Testis (tissue), 2 donors: ENCODE measurements at regions not wholly inside any gene's neighbourhood (a gene's known extent, or its start where the extent isn't known, plus 50 kb on each side); places are given as distances from the start of the nearest gene placed in this dataset.
"Not testable (repeated sequence)": the region's sequence is repeated elsewhere in the genome, so short reads cannot be mapped to it uniquely, and the experiment has no call there.

ENCODE experiments used
- POLR2A ChIP-seq: fragments of 450-650 bp; IDR thresholded peaks from one replicate; pipeline ENCODE4 v1.6.1; 2017; ENCODE audit warnings: antibody characterized with exemption, mild to moderate bottlenecking, moderate library complexity
- TF ChIP-seq, protein P1 (sequence below), 3 experiments: fragments of 450-650 bp in 2 of 3; fragments of 200-600 bp in 1 of 3; sonication (generic) in 1 of 3; IDR thresholded peaks; one replicate each; pipeline ENCODE4 v1.5.1; 2016 to 2019; ENCODE audit warnings: antibody characterized with exemption in 3 of 3, mild to moderate bottlenecking in 2 of 3, moderate library complexity in 1 of 3

DNA sequence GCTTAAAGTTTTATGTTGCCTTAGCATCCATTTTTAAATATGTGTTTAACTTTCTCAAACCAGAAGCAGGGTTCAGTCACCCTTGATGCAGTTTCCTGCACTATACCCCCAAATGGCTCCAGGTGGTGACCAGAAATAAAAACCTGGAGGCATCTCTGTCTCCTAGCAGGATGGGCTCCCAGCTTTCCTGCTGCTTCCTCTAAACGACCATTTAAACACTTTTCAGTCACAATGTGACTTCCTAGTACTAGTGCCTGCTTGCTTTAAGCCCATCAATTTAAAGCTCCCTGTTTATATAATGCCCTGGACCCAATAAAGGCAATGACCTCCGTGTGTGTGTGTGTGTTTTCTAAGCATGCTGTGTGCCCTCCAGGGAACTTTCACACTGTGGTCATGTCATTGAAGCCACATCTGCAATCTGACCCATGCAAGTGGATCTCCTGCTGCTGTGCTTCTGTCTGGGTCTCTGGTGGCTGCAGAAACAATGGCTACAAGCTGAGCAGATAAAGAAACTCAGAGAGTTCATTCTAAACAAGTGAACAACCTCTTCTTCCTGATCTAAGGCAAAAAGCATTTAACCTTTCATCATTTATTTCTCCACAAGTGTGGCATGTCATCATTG lies 175.3 kb downstream of the SPATA31A6 start:
- TF ChIP-seq, protein P1, sequence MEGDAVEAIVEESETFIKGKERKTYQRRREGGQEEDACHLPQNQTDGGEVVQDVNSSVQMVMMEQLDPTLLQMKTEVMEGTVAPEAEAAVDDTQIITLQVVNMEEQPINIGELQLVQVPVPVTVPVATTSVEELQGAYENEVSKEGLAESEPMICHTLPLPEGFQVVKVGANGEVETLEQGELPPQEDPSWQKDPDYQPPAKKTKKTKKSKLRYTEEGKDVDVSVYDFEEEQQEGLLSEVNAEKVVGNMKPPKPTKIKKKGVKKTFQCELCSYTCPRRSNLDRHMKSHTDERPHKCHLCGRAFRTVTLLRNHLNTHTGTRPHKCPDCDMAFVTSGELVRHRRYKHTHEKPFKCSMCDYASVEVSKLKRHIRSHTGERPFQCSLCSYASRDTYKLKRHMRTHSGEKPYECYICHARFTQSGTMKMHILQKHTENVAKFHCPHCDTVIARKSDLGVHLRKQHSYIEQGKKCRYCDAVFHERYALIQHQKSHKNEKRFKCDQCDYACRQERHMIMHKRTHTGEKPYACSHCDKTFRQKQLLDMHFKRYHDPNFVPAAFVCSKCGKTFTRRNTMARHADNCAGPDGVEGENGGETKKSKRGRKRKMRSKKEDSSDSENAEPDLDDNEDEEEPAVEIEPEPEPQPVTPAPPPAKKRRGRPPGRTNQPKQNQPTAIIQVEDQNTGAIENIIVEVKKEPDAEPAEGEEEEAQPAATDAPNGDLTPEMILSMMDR (IDR thresholded peaks at IDR 0.05), result not testable (repeated sequence)
- not testable (repeated sequence) for TF ChIP-seq POLR2A
